Endothelial cell (in vitro differentiated cells): ENCODE measurements at regions not wholly inside any gene's neighbourhood (a gene's known extent, or its start where the extent isn't known, plus 50 kb on each side); places are given as distances from the start of the nearest gene placed in this dataset.

Experiments used
- DNase-seq: peaks from one replicate; pipeline ENCODE4 v3.0.0; 2021; ENCODE audit warnings: low spot score
- H3K27ac Mint-ChIP-seq: one replicate; pipeline ENCODE4 v1.8.0; 2021; ENCODE audit warnings: mixed read lengths, inconsistent platforms; ENCODE audit not compliant: unreplicated experiment
- H3K27me3 Mint-ChIP-seq: one replicate; pipeline ENCODE4 v1.8.0; 2021; ENCODE audit warnings: mild to moderate bottlenecking, moderate library complexity, mixed read lengths, inconsistent platforms; ENCODE audit not compliant: unreplicated experiment
- H3K36me3 Mint-ChIP-seq: one replicate; pipeline ENCODE4 v1.8.0; 2021; ENCODE audit warnings: mild to moderate bottlenecking, low read depth, mixed read lengths, inconsistent platforms; ENCODE audit not compliant: unreplicated experiment
- H3K4me1 Mint-ChIP-seq: one replicate; pipeline ENCODE4 v1.8.0; 2021; ENCODE audit warnings: mild to moderate bottlenecking, mixed read lengths, inconsistent platforms; ENCODE audit not compliant: unreplicated experiment
- H3K4me3 Mint-ChIP-seq: one replicate; pipeline ENCODE4 v1.8.0; 2021; ENCODE audit warnings: mild to moderate bottlenecking, mixed read lengths, inconsistent platforms; ENCODE audit not compliant: unreplicated experiment
- H3K9me3 Mint-ChIP-seq: one replicate; pipeline ENCODE4 v1.8.0; 2021; ENCODE audit warnings: mixed read lengths, inconsistent platforms; ENCODE audit not compliant: unreplicated experiment
- TF ChIP-seq, protein P1 (sequence below): fragments of 200-600 bp; sonication (generic); IDR thresholded peaks from one replicate; pipeline ENCODE4 v1.5.0; 2021; ENCODE audit warnings: antibody characterized with exemption; ENCODE audit not compliant: unreplicated experiment

GRCh38 chr3:159029306-159030026 is 227.6 kb downstream of the MFSD1 start:
- TF ChIP-seq, protein P1, sequence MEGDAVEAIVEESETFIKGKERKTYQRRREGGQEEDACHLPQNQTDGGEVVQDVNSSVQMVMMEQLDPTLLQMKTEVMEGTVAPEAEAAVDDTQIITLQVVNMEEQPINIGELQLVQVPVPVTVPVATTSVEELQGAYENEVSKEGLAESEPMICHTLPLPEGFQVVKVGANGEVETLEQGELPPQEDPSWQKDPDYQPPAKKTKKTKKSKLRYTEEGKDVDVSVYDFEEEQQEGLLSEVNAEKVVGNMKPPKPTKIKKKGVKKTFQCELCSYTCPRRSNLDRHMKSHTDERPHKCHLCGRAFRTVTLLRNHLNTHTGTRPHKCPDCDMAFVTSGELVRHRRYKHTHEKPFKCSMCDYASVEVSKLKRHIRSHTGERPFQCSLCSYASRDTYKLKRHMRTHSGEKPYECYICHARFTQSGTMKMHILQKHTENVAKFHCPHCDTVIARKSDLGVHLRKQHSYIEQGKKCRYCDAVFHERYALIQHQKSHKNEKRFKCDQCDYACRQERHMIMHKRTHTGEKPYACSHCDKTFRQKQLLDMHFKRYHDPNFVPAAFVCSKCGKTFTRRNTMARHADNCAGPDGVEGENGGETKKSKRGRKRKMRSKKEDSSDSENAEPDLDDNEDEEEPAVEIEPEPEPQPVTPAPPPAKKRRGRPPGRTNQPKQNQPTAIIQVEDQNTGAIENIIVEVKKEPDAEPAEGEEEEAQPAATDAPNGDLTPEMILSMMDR = no peak
- no peaks in the 10 kb centered on the region for H3K4me1 Mint-ChIP-seq
- DNase-seq = no peak
- H3K9me3 Mint-ChIP-seq = no peaks in the 10 kb centered on the region
- no peak overlapping the region for H3K4me3 Mint-ChIP-seq
- H3K27me3 Mint-ChIP-seq = peaks cover 2% of the 10 kb centered on the region
- no peaks in the 10 kb centered on the region for H3K36me3 Mint-ChIP-seq
- no peak overlapping the region for H3K27ac Mint-ChIP-seq

- H3K36me3 Mint-ChIP-seq = no peaks in the 10 kb centered on the region
- no peaks in the 10 kb centered on the region for H3K9me3 Mint-ChIP-seq
- H3K4me3 Mint-ChIP-seq = no peak overlapping the region
- no peaks in the 10 kb centered on the region for H3K4me1 Mint-ChIP-seq
- no peak for DNase-seq
- H3K27me3 Mint-ChIP-seq = peaks cover 2% of the 10 kb centered on the region
- no peak overlapping the region for H3K27ac Mint-ChIP-seq
- TF ChIP-seq, protein P1 = no peak
These were observed 228.3 kb downstream of the MFSD1 start for GRCh38 chr3:159030138-159030670.

DNA sequence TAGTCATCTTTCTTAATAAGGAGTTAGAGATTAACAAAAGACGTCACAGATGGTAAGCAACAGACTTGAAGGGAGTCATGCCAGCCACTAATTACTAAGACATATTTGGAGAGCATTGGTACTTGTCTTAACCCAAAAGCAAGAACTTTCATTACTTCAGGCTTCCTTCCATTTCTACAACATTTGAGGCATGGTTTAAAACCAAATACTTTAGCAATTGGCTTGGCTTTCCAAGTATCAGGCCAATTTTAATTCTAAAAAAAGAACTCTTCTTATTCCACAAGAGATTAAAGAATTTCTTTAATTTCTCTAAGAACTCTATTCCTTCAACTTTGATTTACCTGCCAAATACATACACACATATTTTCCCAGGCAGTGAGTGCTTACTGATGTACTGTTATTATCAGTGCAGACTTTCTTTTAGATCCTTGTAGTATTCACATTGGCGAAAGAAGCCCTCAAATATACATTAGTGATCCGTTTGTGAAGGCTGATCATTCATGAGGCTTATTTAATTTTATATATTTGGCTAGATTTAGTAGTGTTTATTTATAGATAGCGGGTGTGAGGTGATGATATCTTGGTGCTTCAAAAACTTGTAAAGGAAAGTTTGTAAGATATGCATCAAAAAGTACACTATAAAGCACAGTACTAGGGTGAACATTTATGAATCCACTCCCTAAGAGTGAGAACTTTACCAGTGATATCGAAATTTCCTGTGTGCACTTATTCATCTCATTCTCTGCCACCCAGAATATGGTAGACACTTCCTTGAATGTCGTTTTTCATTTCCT is 229.2 kb downstream of the MFSD1 start:
- Mint-ChIP-seq H3K4me1 (no peaks in the 10 kb centered on the region), H3K4me3 (no peak overlapping the region), H3K27me3 (peaks cover 2% of the 10 kb centered on the region), H3K36me3 (no peaks in the 10 kb centered on the region), H3K27ac (no peak overlapping the region), H3K9me3 (no peaks in the 10 kb centered on the region)
- TF ChIP-seq, protein P1 = no peak
- DNase-seq = no peak

DNA sequence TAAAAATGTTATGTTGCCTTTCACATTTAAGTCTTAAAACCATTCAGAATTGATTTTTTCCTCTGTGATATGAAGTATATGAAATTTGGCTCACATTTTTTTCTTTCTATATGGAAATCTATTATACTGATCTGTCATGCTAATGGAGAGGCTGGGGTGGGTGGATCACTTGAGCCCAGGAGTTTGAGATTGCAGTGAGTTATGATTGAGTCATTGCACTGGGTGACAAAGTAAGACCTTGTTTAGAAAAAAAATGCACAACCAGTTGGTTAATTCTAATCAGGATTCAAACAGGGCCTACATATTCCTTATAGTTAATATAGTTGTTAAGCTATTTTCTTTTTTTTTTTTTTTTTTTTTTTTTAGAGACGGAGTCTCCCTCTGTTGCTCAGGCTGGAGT is 230.5 kb downstream of the MFSD1 start:
- Mint-ChIP-seq H3K27ac (no peak overlapping the region), H3K9me3 (no peaks in the 10 kb centered on the region), H3K36me3 (no peaks in the 10 kb centered on the region), H3K27me3 (peaks cover 2% of the 10 kb centered on the region), H3K4me3 (no peak overlapping the region), H3K4me1 (no peaks in the 10 kb centered on the region)
- TF ChIP-seq, protein P1 = no peak
- no peak for DNase-seq

DNA sequence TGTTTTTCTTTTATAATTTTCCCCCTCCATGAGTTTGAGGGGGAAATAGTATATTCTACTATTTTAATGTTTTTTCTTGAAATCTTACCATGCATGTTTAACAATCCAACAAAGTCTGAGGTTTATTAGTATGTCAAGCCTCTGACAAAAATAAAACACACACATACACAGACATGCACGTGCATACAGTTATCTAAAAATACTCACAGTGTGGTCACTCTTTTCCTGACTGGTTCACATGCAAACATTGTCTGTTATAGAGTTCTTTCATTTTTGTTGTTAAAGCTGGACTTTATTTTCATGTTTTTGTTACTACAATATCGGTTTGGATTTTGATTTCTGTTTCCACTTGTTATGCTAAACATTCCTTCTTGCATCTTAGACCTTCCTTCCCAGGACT is 236.6 kb downstream of the MFSD1 start:
- H3K27me3 Mint-ChIP-seq = no peaks in the 10 kb centered on the region

More for the DNA sequence above, 236.6 kb downstream of the MFSD1 start:
- no peak for DNase-seq
- Mint-ChIP-seq H3K9me3 (no peaks in the 10 kb centered on the region), H3K4me1 (no peaks in the 10 kb centered on the region), H3K4me3 (no peak overlapping the region), H3K27ac (no peak overlapping the region), H3K36me3 (no peaks in the 10 kb centered on the region)
- TF ChIP-seq, protein P1 = no peak
